AG09319 (cell line): ENCODE measurements at regions not wholly inside any gene's neighbourhood (a gene's known extent, or its start where the extent isn't known, plus 50 kb on each side); places are given as distances from the start of the nearest gene placed in this dataset.

Experiments used
- DNase-seq: peaks from one replicate; pipeline ENCODE4 v3.0.0-alpha.2; 2010; ENCODE audit warnings: low read depth; ENCODE audit errors: extremely low read depth
- TF ChIP-seq, protein P1 (sequence below): IDR thresholded peaks from 2 replicates; pipeline ENCODE4 v1.5.1; 2011; ENCODE audit warnings: low read depth, mild to moderate bottlenecking, inconsistent platforms, low read length, moderate library complexity

GRCh38 chr17:31591924-31592323, 200.4 kb downstream of the RAB11FIP4 start:
- TF ChIP-seq, protein P1, sequence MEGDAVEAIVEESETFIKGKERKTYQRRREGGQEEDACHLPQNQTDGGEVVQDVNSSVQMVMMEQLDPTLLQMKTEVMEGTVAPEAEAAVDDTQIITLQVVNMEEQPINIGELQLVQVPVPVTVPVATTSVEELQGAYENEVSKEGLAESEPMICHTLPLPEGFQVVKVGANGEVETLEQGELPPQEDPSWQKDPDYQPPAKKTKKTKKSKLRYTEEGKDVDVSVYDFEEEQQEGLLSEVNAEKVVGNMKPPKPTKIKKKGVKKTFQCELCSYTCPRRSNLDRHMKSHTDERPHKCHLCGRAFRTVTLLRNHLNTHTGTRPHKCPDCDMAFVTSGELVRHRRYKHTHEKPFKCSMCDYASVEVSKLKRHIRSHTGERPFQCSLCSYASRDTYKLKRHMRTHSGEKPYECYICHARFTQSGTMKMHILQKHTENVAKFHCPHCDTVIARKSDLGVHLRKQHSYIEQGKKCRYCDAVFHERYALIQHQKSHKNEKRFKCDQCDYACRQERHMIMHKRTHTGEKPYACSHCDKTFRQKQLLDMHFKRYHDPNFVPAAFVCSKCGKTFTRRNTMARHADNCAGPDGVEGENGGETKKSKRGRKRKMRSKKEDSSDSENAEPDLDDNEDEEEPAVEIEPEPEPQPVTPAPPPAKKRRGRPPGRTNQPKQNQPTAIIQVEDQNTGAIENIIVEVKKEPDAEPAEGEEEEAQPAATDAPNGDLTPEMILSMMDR: no peak
- DNase-seq: no peak

DNA sequence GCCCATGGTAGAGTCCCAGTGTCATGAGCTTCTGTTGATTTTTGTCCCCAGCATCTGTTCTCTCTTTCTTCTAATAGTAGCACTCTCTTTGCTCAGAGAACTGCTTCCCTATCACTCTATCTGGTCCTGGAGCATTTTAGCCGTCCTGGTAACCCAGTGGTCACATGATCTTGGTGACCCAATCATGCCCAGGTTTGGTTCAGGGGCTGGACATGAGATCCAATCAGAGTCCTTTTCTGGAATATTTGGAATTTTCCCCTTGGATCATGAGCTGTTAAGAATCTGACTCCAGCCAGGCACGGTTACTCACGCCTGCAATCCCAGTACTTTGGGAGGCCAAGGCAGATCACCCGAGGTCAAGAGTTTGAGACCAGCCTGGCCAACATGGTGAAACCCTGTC, 197.0 kb downstream of the RAB11FIP4 start:
- TF ChIP-seq, protein P1: no peak
- DNase-seq: no peak

GRCh38 chr17:31588034-31588433, 196.6 kb downstream of the RAB11FIP4 start:
- no peak for DNase-seq
- TF ChIP-seq, protein P1: no peak
